T1000 (cell line): ENCODE measurements at regions not wholly inside any gene's neighbourhood (a gene's known extent, or its start where the extent isn't known, plus 50 kb on each side); places are given as distances from the start of the nearest gene placed in this dataset.
"Not testable (repeated sequence)": the region's sequence is repeated elsewhere in the genome, so short reads cannot be mapped to it uniquely, and the experiment has no call there.

Experiments
- DNase-seq: peaks from one replicate; lab custom pipeline; 2025; ENCODE audit warnings: mixed read lengths; lab: John Stamatoyannopoulos, UW

DNA sequence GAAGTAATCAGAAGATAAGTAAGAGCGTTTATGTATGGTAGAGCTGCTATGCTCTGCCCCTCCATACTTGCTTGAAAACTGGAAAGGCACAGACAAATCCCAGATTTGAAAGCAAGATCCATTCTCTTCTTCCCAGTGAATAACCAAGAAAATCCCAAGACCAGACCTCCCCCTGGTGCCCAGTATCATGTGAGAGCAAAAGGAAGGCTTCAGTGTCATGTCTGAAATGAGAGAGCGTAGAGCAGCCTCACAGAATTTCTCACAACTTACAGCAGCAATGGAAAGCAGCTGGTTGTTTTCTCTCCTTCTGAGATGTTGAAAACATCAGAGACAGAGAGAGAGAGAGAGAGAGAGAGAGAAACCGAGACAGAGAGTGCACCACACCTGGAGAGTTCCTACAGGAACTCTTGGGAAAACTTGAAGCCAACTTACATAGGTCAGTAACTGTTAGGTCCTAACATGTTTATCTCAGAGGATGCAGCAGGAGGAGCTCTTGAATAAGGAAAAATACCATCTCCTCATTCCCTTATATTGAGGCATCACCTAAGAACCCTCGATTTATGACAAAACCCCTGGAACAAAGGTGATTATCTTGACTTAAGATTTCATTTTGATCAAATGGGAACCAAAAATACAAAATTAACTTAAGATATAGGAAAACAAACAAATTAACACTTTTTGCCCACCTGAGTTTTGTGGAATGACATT, 273.3 kb downstream of the NSUN3 start:
- no peak for DNase-seq

DNA sequence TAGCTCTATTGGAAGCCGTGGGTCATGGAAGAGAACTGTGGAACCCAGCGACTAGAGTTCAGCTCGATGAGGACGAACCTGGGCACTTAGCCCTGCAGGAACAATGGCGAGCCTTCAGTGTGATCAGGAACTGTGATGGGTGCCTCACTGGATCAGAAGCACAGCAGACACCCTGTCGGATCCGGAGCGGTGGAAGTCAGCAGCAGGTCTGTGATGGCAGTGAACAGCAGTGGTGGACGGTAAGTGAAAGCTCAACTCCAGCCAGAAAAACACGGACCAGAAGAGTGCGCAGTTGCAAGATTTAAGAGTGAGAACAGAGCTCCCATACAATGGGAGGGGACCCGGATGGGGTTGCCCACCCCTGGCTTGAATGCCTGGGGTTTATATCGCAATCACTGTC, 282.2 kb downstream of the NSUN3 start:
- no peak for DNase-seq

DNA sequence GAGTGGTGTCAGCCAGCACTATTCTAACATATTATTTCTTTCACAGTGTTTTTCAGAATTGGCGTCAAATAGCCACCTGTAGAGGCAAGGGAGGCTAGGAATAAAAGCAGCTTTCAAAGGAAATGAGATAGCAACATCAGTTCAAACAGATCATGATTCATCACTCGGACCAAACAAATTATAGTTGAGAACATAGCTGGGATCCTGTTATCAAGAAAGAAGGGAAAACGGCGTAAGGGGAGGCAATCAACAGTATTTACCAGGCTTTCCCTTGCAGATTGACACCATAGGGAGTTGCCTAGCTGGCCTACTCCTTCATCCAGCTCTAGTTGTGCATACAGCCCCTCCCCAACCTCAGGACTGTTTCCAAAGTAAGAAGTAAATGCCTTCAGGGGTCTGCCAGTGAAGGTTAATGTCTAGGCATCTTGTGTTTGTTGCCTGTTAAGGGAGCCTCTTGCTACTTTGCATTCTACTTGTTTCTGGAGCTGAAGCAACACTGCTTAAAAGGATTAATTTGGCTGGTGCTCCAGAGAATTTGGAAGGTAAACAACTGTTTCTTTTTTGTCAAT, 286.5 kb downstream of the NSUN3 start:
- no peak for DNase-seq

DNA sequence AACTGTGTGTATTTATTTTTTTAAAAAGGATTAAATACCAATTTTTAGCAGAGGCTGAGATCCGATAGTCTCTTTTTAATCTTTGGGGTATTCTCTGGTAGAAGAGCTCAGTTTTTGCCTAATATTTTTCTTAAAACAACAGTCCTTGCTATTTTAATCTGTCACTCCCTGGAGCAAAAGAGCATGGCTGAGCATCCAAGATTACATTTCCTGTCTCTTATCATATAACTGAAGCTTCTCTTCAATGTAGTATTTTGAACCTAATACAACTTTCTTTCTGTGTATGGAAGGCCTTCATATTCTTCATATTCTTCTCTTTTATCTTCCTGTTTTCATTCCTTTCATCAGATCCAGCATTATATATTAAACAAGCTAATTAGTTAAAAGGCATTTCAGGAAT, 293.7 kb downstream of the NSUN3 start:
- DNase-seq, result no peak

DNA sequence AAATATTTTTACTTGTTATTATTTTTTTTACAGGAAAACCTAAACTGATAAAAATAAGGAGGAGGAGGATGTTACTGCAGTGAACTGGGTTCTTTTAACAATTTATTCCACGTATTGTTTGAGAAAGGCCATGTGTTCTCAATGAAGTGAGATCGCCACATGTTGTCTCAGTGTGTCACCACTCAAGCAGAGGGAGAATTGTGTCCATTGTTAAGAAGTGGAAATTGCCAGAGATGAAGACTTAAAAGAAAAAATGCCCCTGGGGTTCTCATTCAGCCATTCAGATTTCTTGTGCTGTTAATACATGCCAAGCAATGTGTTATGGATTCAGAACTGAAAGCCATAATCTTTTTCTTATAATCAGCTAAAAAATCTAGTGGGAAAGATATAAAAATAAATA, 297.1 kb downstream of the NSUN3 start:
- DNase-seq, result no peak

DNA sequence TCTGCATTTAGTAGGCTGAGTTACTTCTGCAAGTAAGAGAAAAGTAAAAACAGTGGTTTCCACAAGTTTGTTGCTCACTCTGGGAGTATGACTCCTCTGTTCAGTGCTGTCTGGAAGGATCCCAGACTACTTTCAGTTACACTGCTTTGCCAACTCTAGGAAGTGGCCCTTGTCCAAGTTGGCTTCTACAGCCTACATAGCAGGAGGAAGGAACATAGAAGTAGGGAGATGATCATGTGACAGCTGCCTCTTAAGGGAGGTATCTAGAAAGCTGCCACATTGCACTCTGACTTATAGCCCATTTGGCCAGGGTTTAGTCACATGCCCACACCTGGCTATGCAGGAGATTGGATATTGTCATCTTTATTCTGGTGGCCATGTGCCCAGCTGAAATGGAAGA, 298.1 kb downstream of the NSUN3 start:
- DNase-seq, result no peak

DNA sequence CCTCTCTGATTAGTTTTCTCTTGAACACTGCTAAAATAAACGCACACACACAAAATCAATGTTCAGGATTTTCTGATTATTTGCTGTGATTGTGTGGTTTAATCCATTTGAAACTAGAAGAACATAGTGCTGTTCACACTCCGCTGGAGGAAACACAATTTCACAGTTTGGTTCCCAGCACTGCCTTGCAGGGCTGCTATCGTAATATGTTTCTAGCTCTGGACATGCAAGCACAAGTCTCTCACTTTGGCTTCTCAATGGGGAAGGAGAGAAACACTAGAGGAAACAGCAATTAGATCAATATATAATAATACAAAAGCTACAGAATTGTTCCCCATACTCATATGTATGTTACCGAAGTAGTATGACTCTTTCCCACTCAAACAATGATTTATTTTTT, 299.5 kb downstream of the NSUN3 start:
- DNase-seq, result no peak

DNA sequence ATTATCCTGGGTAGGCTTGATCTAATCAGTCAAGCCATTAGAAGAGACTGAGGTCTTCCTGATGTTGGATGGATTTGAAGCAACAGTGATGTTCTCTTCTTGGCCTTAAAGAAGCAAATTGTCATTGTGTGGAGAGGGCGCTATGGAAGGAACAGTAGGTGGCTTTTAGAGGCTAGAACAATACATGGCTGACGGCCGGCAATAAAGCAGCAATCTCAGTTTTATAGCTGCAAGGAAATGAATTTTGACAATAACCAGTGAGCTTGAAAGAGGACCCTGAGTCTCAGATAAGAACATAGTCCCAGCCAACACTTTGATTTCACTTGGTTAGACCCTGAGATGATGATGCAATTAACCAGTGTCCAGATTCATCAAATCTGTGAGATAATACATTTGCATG, 302.1 kb downstream of the NSUN3 start:
- no peak for DNase-seq

DNA sequence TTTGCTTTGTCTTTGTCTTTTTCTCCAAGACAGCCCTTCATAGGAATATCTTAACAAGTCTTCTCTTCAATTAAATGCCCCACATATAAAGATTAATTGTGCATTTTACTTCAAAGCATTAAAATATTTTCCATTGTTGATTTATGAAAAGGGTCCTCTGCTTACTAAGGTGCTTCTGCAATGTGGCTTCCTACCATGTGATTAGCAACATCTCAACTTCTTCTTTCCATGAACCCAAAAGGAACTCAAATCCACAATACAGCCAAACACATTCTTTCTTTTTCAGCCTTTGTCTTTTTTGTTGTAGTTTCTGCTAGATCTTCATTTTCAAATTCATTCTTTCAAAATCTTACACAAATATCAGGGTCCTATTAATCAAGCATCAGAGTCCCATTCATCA, 309.2 kb downstream of the NSUN3 start:
- DNase-seq, result no peak

DNA sequence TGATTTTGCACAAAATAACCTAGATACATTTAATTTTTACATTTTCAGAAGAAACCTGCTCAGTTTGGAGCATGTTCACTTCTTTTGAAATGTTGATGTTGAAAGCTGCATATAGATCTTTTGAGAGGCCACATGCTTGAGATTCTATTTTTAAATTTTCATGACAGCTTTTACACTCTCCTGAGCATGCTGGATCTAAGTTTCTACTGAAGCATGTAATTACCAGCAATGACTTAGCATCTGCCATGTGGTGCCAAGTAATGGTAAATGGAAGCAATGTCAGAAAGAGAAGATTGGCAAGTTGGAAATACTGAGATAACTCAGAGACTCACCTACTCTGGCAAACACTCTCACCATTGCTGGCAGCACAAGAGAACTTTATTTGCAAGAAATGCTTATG, 310.6 kb downstream of the NSUN3 start:
- no peak for DNase-seq

DNA sequence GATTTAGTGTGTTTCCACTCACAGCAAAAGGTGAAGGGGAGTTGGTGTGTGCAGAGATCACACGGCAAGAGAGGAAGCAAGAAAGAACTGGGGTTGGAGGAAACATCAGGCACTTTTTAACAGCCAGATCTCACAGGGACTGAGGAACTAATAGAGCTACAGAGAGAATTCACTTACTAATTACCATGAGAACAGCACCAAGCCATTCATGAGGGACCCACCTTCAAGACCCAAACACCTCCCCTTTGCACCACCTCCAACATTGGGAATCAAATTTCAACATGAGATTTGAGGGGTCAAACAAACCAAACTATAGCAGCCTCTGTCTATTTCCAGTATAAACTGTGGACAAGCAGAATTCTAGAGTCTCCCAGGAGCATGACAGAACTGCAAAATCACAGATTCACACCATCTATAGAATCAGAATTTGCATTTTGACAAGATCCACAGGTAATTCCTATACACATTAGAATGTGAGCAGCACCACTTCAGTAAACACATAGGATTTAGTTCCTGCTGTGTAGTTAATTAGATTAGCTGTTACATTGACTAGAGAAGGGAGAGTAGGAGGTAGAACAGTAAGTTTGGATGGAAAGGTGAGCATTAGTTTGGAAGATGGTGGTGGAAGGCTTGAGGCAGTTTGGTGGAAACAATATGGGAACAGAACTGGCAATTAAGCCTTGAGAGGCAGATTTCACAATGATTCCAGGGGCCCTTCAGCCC, 311.7 kb downstream of the NSUN3 start:
- no peak for DNase-seq

DNA sequence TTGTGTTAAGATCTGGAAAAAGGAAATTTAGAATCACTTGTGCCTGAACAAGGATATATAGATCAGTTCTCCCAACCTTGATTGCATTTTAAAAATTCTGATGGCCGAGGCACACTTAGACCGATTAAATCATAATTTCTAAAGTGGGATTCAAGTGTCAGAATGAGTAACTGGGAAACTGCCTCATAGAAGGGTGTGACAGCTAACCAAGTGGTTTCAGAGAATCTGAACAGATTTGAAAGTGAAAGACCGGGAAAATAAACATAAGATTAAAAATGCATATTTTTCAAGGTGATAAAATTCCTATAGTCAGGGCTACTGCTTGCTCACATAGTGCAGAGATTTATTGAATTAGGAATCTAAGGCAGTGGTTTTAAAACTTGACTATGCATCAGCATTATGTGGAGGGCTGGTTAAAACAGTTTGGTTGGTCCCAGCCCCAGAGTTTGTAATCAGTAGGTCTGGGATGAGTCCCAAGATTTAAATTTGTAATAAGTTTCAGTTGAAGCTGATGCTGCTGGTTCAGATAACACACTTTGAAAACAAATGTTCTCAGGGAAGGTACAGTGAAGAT, 314.3 kb downstream of the NSUN3 start:
- not testable (repeated sequence) for DNase-seq

DNA sequence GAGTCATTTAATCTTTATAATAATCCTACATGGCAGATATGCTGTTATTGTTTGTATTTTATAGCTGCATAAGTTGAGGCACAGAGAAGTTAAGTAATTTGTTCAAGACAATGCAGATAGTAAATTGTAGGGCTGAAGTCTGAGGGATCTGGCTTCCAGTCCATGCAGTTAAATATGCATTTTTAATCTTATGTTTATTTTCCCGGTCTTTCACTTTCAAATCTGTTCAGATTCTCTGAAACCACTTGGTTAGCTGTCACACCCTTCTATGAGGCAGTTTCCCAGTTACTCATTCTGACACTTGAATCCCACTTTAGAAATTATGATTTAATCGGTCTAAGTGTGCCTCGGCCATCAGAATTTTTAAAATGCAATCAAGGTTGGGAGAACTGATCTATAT, 315.0 kb downstream of the NSUN3 start:
- not testable (repeated sequence) for DNase-seq

DNA sequence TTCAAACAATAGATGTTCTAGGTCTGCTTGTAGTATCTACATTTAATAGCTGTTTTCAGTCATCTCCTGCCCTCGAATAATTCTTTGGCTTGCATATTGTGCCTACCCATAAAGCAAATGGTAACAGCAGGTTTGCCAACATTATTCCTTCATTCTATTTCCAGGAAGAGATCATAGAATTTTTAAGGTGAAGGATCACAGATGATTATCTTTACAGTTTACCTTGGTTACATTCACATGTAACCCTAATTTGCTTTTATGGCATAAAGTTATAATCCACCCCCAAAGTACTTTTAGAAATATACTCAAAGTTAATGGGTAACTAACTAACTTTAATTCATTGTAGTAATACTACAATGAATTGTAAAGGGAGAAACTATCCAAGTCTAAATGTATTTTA, 315.5 kb downstream of the NSUN3 start:
- DNase-seq, result no peak

DNA sequence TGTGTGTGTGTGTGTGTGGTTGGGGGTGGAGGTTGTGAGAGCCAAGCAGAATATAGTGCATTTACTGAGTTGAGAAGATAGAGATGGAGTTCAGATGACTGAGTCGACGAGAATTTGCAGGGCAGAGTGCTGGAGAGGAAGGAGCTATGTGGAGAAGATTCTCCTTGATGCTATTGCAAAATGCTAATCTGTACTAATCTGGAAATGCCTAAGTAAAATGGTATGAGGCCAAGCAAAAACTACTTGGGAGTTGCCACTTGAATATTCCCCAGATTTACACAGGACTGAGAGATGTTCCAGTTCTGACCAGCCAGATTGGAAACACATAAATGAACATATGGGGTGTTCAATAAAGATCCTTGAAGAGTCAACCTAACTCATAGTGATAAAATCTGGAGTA, 316.4 kb downstream of the NSUN3 start:
- no peak for DNase-seq

DNA sequence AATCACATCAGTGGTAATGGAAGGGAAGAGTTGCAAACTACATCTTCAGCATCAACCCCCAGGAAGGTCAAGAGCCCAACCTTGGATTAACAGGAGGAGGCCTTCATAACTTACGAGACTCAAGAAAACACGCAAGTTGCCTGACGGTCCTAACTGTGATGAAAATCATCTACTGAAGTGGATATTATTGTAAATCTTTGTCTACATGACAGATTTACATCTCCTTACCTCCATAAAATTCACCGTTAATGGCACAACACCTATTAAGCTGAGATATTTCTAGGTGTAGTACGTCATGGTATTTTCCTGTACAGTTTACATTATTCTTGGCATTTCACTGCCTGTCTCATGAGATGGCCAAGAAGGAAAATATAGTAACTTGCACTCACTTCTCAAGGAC, 332.0 kb downstream of the NSUN3 start:
- no peak for DNase-seq

DNA sequence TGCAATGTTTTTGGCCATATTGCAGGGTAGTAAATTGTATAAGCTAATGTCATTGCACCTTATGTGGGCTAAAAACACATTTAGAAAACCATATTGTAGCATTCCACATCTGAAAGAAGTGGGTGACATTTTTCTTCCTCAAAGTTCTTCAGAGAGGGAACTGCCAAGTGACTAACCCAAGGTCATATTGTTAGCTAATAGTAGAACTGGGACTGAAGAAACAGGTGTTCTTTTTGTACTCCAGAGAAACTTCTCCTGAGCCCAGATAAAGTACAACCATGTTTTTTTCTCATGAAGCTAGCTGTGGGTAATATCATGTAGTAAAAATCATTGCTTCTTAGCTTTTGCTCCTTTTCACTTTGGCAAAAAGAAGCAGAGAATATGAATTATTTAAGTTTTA, 333.0 kb downstream of the NSUN3 start:
- no peak for DNase-seq

DNA sequence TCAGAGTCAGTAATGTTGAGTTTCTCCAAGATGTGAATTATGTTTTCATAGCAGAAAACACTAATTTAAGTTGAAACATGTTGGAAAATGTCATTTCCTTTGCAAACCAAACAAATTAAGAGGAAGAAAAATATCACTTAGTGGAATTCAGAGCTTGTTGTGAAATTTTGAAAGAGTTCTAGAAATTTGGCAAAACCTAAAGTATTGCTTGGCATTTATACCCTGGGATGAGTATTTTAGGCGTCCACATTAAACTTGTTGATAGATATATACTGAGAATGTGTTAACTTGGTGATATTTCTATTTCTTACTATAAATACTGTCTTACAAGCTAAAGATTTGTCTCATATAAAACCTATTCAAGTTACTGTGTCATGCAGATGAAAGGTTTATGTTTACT, 335.2 kb downstream of the NSUN3 start:
- no peak for DNase-seq

DNA sequence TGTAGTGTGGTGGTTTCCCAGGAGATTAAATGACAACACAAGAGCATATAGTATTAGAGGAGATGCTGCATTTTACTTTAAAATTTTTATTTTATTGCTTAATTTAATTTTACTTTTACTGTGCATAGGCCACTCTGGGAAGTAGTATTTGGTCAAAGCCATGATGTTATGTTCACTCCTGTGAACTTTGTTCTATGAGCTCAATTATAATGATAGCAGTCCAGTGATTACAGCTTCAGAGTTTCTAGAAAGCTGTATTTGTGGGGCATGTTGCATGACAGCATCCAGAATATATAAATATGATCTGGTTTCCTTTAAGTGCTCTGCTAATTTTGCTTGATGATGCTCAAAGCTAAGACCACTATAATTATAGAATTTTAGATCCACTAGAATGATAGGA, 338.6 kb downstream of the NSUN3 start:
- DNase-seq, result no peak

DNA sequence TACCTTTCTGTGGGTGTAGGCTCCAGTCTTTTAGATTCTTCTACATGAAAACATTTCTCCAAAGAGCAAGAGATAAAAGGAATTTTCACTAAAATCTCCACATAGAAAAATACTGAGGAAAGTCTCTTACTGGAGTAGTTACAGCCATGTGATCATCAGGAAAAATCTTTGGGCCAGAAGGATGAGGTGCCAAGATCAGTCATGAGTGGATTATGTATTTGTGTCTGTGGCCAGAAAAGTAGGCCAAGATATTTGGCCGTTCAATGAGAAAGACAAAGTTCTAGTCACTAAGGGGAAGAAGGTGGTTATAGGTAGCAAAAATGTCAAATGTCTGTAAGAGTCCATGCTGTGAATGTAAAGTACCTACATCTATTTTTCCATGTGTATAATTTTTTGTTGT, 339.3 kb downstream of the NSUN3 start:
- no peak for DNase-seq

DNA sequence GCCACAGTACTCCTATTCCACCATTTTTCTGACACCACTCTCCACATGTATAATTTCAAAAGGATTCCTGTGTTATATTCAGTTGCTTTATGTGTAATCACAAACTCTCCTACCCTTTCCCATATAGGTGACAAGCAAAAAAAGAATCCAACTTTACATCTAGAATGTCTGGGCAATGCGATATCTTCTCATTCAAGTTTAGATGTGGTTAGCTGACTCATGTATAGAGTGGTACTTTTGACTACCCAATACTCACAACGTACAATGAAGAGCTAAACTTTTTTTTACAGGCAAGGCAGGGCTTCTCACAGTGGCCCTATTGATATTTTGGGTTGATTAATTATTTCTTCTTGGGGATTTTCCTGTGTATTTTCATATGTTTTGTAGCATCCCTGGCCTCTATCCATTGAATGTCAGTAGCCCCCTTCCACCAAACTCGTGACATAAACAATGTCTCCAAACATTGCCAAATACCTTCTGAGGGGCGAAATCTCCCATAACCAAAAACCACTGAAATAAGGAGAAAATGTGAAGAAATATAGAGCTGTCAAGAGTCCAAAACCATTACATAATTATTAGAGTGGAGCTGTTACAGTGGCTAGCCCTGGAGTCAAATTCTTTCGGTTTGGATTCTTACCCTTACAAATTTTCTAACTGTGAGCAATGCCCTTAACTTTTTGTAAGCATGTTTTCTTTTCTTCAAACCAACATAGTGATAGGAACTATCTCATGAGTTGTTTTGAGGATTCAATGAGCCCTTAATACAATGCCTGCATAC, 342.6 kb downstream of the NSUN3 start:
- DNase-seq, result no peak

DNA sequence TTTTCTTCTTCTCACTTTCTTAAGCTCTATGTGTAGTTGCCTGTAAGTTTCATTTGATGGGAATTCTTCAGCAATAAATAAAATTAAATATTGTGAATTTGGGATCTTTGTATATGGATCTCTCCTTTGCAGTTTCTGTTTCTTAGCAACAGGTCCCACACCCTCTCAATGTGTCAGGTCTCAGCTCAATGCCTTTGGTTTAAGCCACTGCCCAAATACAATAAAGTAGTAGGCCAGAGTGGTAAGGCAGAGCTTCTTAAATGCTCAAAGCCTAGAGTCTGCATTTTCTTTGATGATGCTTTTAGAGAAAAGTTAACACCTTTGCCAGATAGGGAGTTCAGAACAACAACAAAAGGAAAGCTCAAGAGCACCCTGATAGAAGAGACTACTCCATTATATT, 343.7 kb downstream of the NSUN3 start:
- DNase-seq, result no peak
